Breast epithelium (tissue), 3 donors: ENCODE measurements at regions not wholly inside any gene's neighbourhood (a gene's known extent, or its start where the extent isn't known, plus 50 kb on each side); places are given as distances from the start of the nearest gene placed in this dataset.

Source experiments
- CTCF ChIP-seq, 3 donors: fragments of 450-650 bp; IDR thresholded peaks; one replicate each; pipeline ENCODE4 v1.5.1; 2016 to 2017; ENCODE audit warnings: antibody characterized with exemption in 3 of 3, mild to moderate bottlenecking in 3 of 3, moderate library complexity in 3 of 3
- POLR2AphosphoS5 ChIP-seq, 3 donors: sonication (generic); formaldehyde crosslinking; IDR thresholded peaks; one replicate each; pipeline ENCODE4 v1.6.1; 2017; ENCODE audit warnings: antibody characterized with exemption in 3 of 3

GRCh38 chr12:106003297-106003696, 135.5 kb downstream of the NUAK1 start:
- no peak for TF ChIP-seq CTCF (IDR thresholded peaks at IDR 0.05)
- TF ChIP-seq POLR2AphosphoS5 (IDR thresholded peaks at IDR 0.05): no peak
